ENCODE measurements at regions not wholly inside any gene's neighbourhood (a gene's known extent, or its start where the extent isn't known, plus 50 kb on each side); places are given as distances from the start of the nearest gene placed in this dataset.
A peak's percentile ranks its signal among the peaks of the same experiment; 100 is the strongest.

DNA sequence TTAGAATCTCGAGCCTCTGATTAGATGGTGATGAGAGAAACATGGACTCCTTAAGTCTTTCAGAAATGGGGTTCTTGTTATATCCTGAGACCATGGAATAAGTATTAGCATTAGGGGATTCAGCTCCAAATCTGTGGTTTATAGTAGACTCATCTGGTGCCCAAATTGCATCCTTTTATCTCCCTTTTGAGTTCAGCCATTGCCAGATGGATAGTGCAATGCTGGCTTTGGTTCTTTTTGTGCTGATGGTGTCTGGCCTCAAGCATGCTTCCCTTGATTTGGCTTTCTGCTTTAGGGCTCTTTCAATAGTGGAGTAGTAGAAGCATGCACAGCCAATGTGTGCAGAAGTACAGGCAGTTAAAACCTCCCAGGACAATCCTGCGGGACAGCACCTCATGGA, 306.4 kb downstream of the TSN start:
- H3K9ac ChIP-seq (ENCODE audit: low read depth, low read length, poor library complexity): no peak overlapping the region
- H2BK5ac ChIP-seq (ENCODE audit: low read length): no peak overlapping the region
- no peak overlapping the region for H2AK5ac ChIP-seq (ENCODE audit: low read depth, low read length)
- H3K14ac ChIP-seq (ENCODE audit: low read length): no peak overlapping the region
- H3K4me1 ChIP-seq (ENCODE audit: control insufficient read depth in 2 of 2, insufficient read depth in 1 of 2, low read depth in 1 of 2, low read length in 2 of 2): no peaks in the 10 kb centered on the region
- H3K36me3 ChIP-seq (replicated peaks in 1 of 2; ENCODE audit: control insufficient read depth in 2 of 2, insufficient read depth in 2 of 2, low read length in 2 of 2): no peaks in the 10 kb centered on the region
- H3K27ac ChIP-seq (replicated peaks; ENCODE audit: low read length): no peak overlapping the region
- no peak for DNase-seq (ENCODE audit: low spot score)
- no peak overlapping the region for H4K8ac ChIP-seq (ENCODE audit: low read depth, low read length)
- H2AFZ ChIP-seq (ENCODE audit: low read length): no peak overlapping the region
- H3K4me3 ChIP-seq (ENCODE audit: low read length in 2 of 2): no peak overlapping the region
- H3K4ac ChIP-seq (ENCODE audit: low read length): no peak overlapping the region
- no peak overlapping the region for H2BK15ac ChIP-seq (ENCODE audit: low read length)
- H2BK12ac ChIP-seq (ENCODE audit: low read length): no peak overlapping the region
- H3K4me2 ChIP-seq (ENCODE audit: insufficient read depth, low read length, poor library complexity, severe bottlenecking): no peak overlapping the region
- H2BK120ac ChIP-seq (ENCODE audit: low read depth, low read length): no peak overlapping the region
- no peak overlapping the region for H3K18ac ChIP-seq (ENCODE audit: low read length)
- WGBS, 2 donors (ENCODE audit: extremely low coverage in 2 of 2, insufficient read length in 2 of 2, insufficient replicate concordance in 1 of 2): no CpG with 5 or more reads among the region's 2 CpGs
- H3K23ac ChIP-seq (ENCODE audit: low read depth, low read length, poor library complexity): no peak overlapping the region
- no peak overlapping the region for H4K91ac ChIP-seq (ENCODE audit: low read depth, low read length, poor library complexity)
- H3K79me1 ChIP-seq (ENCODE audit: low read depth, low read length): no peaks in the 10 kb centered on the region
- no peaks in the 10 kb centered on the region for H3K27me3 ChIP-seq (ENCODE audit: control insufficient read depth in 3 of 3, insufficient read depth in 3 of 3, low read depth in 1 of 3, low read length in 3 of 3)
- no peaks in the 10 kb centered on the region for H3K9me3 ChIP-seq (replicated peaks in 1 of 2; ENCODE audit: control insufficient read depth in 2 of 2, insufficient read depth in 1 of 2, low read depth in 1 of 2, low read length in 2 of 2)

DNA sequence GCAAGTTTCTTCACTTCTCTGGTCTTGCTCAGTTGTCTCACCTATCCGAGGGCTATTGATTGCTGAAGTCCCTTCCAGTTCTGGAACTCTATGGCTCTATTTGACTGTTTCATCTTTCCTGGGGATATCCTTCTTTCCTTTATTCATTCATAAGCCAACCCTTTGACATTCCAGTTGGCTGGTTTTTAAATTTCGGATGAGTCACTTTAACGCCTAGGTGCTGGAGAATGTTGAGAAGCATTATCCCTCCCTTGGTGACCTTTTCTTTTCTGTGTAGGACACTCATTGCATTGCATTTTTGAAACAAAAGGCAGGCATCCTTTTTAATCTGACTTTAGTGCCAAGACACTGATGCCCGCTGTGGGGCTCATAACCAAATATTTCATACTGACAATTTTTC, 307.1 kb downstream of the TSN start:
- H2AK5ac ChIP-seq (ENCODE audit: low read depth, low read length): no peak overlapping the region
- no peaks in the 10 kb centered on the region for H3K36me3 ChIP-seq (replicated peaks in 1 of 2; ENCODE audit: control insufficient read depth in 2 of 2, insufficient read depth in 2 of 2, low read length in 2 of 2)
- no peak overlapping the region for H3K18ac ChIP-seq (ENCODE audit: low read length)
- H3K4ac ChIP-seq (ENCODE audit: low read length): no peak overlapping the region
- H2AFZ ChIP-seq (ENCODE audit: low read length): no peak overlapping the region
- no peaks in the 10 kb centered on the region for H3K4me1 ChIP-seq (ENCODE audit: control insufficient read depth in 2 of 2, insufficient read depth in 1 of 2, low read depth in 1 of 2, low read length in 2 of 2)
- H3K23ac ChIP-seq (ENCODE audit: low read depth, low read length, poor library complexity): no peak overlapping the region
- no peaks in the 10 kb centered on the region for H3K79me1 ChIP-seq (ENCODE audit: low read depth, low read length)
- no peak overlapping the region for H2BK5ac ChIP-seq (ENCODE audit: low read length)
- no peak overlapping the region for H4K8ac ChIP-seq (ENCODE audit: low read depth, low read length)
- H3K14ac ChIP-seq (ENCODE audit: low read length): no peak overlapping the region
- H2BK120ac ChIP-seq (ENCODE audit: low read depth, low read length): no peak overlapping the region
- no peak overlapping the region for H2BK12ac ChIP-seq (ENCODE audit: low read length)
- H3K27me3 ChIP-seq (ENCODE audit: control insufficient read depth in 3 of 3, insufficient read depth in 3 of 3, low read depth in 1 of 3, low read length in 3 of 3): no peaks in the 10 kb centered on the region
- no CpG with 5 or more reads among the region's 4 CpGs for WGBS, 2 donors (ENCODE audit: extremely low coverage in 2 of 2, insufficient read length in 2 of 2, insufficient replicate concordance in 1 of 2)
- H3K9me3 ChIP-seq (replicated peaks in 1 of 2; ENCODE audit: control insufficient read depth in 2 of 2, insufficient read depth in 1 of 2, low read depth in 1 of 2, low read length in 2 of 2): no peaks in the 10 kb centered on the region
- no peak overlapping the region for H3K9ac ChIP-seq (ENCODE audit: low read depth, low read length, poor library complexity)
- H3K4me2 ChIP-seq (ENCODE audit: insufficient read depth, low read length, poor library complexity, severe bottlenecking): no peak overlapping the region
- no peak for DNase-seq (ENCODE audit: low spot score)
- H3K4me3 ChIP-seq (ENCODE audit: low read length in 2 of 2): no peak overlapping the region
- no peak overlapping the region for H3K27ac ChIP-seq (replicated peaks; ENCODE audit: low read length)
- no peak overlapping the region for H2BK15ac ChIP-seq (ENCODE audit: low read length)
- no peak overlapping the region for H4K91ac ChIP-seq (ENCODE audit: low read depth, low read length, poor library complexity)

DNA sequence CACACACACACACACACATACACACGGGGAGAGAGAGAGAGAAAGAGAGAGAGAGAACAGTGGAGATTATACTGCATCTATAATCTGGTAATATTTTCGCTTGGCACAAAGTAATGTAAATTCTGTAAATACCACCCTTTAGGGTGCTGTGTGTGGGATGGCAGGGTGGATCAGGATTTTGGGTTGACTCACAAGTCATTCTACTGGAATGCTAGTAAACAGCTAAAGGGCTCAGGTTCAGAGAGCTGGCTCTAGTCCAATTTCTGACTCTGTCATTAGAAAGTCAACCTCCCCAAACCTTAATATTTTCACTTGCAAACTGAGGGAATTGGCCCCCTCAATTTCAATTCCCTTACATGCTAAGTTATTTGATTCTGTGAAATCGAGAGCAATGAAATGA, 308.3 kb downstream of the TSN start:
- Histone ChIP-seq H2BK120ac (ENCODE audit: low read depth, low read length) (no peak overlapping the region), H3K14ac (ENCODE audit: low read length) (no peak overlapping the region), H3K4me1 (ENCODE audit: control insufficient read depth in 2 of 2, insufficient read depth in 1 of 2, low read depth in 1 of 2, low read length in 2 of 2) (peaks cover 0 to 3% of the 10 kb centered on the region in 2 donors), H3K18ac (ENCODE audit: low read length) (no peak overlapping the region), H3K4me3 (ENCODE audit: low read length in 2 of 2) (no peak overlapping the region), H3K27ac (replicated peaks; ENCODE audit: low read length) (no peak overlapping the region), H3K36me3 (replicated peaks in 1 of 2; ENCODE audit: control insufficient read depth in 2 of 2, insufficient read depth in 2 of 2, low read length in 2 of 2) (no peaks in the 10 kb centered on the region), H2BK5ac (ENCODE audit: low read length) (no peak overlapping the region), H3K9me3 (replicated peaks in 1 of 2; ENCODE audit: control insufficient read depth in 2 of 2, insufficient read depth in 1 of 2, low read depth in 1 of 2, low read length in 2 of 2) (no peaks in the 10 kb centered on the region), H4K8ac (ENCODE audit: low read depth, low read length) (no peak overlapping the region), H3K79me1 (ENCODE audit: low read depth, low read length) (no peaks in the 10 kb centered on the region), H2BK15ac (ENCODE audit: low read length) (no peak overlapping the region), H2AFZ (ENCODE audit: low read length) (no peak overlapping the region), H3K23ac (ENCODE audit: low read depth, low read length, poor library complexity) (no peak overlapping the region), H2BK12ac (ENCODE audit: low read length) (no peak overlapping the region), H3K4ac (ENCODE audit: low read length) (no peak overlapping the region), H3K9ac (ENCODE audit: low read depth, low read length, poor library complexity) (no peak overlapping the region), H3K27me3 (ENCODE audit: control insufficient read depth in 3 of 3, insufficient read depth in 3 of 3, low read depth in 1 of 3, low read length in 3 of 3) (no peaks in the 10 kb centered on the region), H2AK5ac (ENCODE audit: low read depth, low read length) (no peak overlapping the region), H3K4me2 (ENCODE audit: insufficient read depth, low read length, poor library complexity, severe bottlenecking) (no peak overlapping the region), H4K91ac (ENCODE audit: low read depth, low read length, poor library complexity) (no peak overlapping the region)
- WGBS, 2 donors (ENCODE audit: extremely low coverage in 2 of 2, insufficient read length in 2 of 2, insufficient replicate concordance in 1 of 2): no CpG with 5 or more reads among the region's 3 CpGs
- DNase-seq (ENCODE audit: low spot score): no peak

DNA sequence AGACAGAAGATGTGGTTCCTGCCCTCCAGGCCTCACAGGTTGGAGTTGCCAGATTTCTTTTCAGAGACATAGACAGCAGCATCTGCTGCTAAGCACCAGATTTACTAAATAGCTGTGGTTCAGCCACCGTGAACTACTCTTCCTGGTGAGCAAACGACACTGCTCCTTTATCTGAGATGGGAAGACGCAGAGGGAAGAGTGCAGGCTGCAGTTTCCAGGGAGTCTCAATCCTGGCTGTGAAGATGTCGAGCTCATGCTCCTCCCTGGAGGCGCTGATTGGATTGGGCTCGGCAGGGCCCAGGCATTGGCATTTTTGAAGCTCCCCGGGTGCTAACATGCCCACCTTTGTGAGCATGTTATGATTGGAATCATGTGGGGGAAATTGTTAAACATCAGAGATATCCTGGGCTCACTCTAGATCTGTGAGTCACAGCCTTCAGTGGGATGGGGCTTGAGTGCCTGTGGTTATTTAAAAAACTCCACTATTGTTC, 314.8 kb downstream of the TSN start:
- Histone ChIP-seq H3K14ac (ENCODE audit: low read length) (no peak overlapping the region), H3K18ac (ENCODE audit: low read length) (peak overlapping the region; percentile 66), H2AFZ (ENCODE audit: low read length) (no peak overlapping the region), H2AK5ac (ENCODE audit: low read depth, low read length) (no peak overlapping the region), H3K9ac (ENCODE audit: low read depth, low read length, poor library complexity) (no peak overlapping the region), H3K4me3 (ENCODE audit: low read length in 2 of 2) (no peak overlapping the region), H3K4ac (ENCODE audit: low read length) (no peak overlapping the region), H3K4me1 (ENCODE audit: control insufficient read depth in 2 of 2, insufficient read depth in 1 of 2, low read depth in 1 of 2, low read length in 2 of 2) (peaks cover 0 to 9% of the 10 kb centered on the region in 2 donors), H4K91ac (ENCODE audit: low read depth, low read length, poor library complexity) (no peak overlapping the region), H4K8ac (ENCODE audit: low read depth, low read length) (no peak overlapping the region), H3K4me2 (ENCODE audit: insufficient read depth, low read length, poor library complexity, severe bottlenecking) (no peak overlapping the region), H2BK120ac (ENCODE audit: low read depth, low read length) (no peak overlapping the region), H3K36me3 (replicated peaks in 1 of 2; ENCODE audit: control insufficient read depth in 2 of 2, insufficient read depth in 2 of 2, low read length in 2 of 2) (no peaks in the 10 kb centered on the region), H3K79me1 (ENCODE audit: low read depth, low read length) (no peaks in the 10 kb centered on the region), H2BK5ac (ENCODE audit: low read length) (no peak overlapping the region), H3K27me3 (ENCODE audit: control insufficient read depth in 3 of 3, insufficient read depth in 3 of 3, low read depth in 1 of 3, low read length in 3 of 3) (no peaks in the 10 kb centered on the region), H2BK15ac (ENCODE audit: low read length) (no peak overlapping the region), H3K23ac (ENCODE audit: low read depth, low read length, poor library complexity) (no peak overlapping the region), H3K9me3 (replicated peaks in 1 of 2; ENCODE audit: control insufficient read depth in 2 of 2, insufficient read depth in 1 of 2, low read depth in 1 of 2, low read length in 2 of 2) (no peaks in the 10 kb centered on the region), H3K27ac (replicated peaks; ENCODE audit: low read length) (no peak overlapping the region), H2BK12ac (ENCODE audit: low read length) (no peak overlapping the region)
- no peak for DNase-seq (ENCODE audit: low spot score)
- WGBS, 2 donors (ENCODE audit: extremely low coverage in 2 of 2, insufficient read length in 2 of 2, insufficient replicate concordance in 1 of 2): no CpG with 5 or more reads among the region's 7 CpGs

All from neuronal stem cell (in vitro differentiated cells).